ENCODE measurements at regions not wholly inside any gene's neighbourhood (a gene's known extent, or its start where the extent isn't known, plus 50 kb on each side); places are given as distances from the start of the nearest gene placed in this dataset.

- CTCF ChIA-PET = interaction anchor here (1.0 kb wide), 1 partner anchor 10 kb away, joined by 5 read pairs; no protein-coding TSS in a partner anchor
- intact Hi-C loops (cut with DNase I, micrococcal nuclease) = no loop called here
- Histone ChIP-seq H3K36me3 (ENCODE audit: insufficient read depth, low read length) (no peaks in the 10 kb centered on the region), H3K9me3 (ENCODE audit: control insufficient read depth in 1 of 2, insufficient read depth in 1 of 2, low read length in 2 of 2) (no peaks in the 10 kb centered on the region), H3K4me1 (ENCODE audit: insufficient read depth, low read length) (no peaks in the 10 kb centered on the region), H3K27ac (ENCODE audit: low read depth in 1 of 2, low read length in 2 of 2) (no peak overlapping the region), H3K27me3 (ENCODE audit: control insufficient read depth in 1 of 2, insufficient read depth in 2 of 2, low read length in 2 of 2) (no peaks in the 10 kb centered on the region), H3K4me3 (ENCODE audit: low read length) (no peak overlapping the region)
- no peak for TF ChIP-seq CTCF (IDR thresholded peaks at IDR 0.05)
- ATAC-seq (ENCODE audit: poor library complexity) (no peak), DNase-seq (no peak)
- Mint-ChIP-seq H3K9me3 (no peaks in the 10 kb centered on the region), H3K4me1 (ENCODE audit: low read depth) (no peaks in the 10 kb centered on the region), H3K27me3 (peaks cover 4% of the 10 kb centered on the region), H3K27ac (no peak overlapping the region), H3K4me3 (no peak overlapping the region), H3K36me3 (ENCODE audit: low read depth) (no peaks in the 10 kb centered on the region)
- POLR2A ChIA-PET = no interaction called here
Observed at GRCh38 chr20:56174416-56174815, 74.1 kb upstream of the MC3R start.

- ChIA-PET POLR2A (no interaction called here), CTCF (no interaction called here)
- Mint-ChIP-seq H3K36me3 (ENCODE audit: low read depth) (no peaks in the 10 kb centered on the region), H3K4me3 (no peak overlapping the region), H3K27me3 (peaks cover 7% of the 10 kb centered on the region), H3K9me3 (no peaks in the 10 kb centered on the region), H3K4me1 (ENCODE audit: low read depth) (no peaks in the 10 kb centered on the region), H3K27ac (no peak overlapping the region)
- DNase-seq (no peak), ATAC-seq (ENCODE audit: poor library complexity) (no peak)
- intact Hi-C loops (cut with DNase I, micrococcal nuclease) = no loop called here
- no peak for TF ChIP-seq CTCF (IDR thresholded peaks at IDR 0.05)
- H3K4me1 ChIP-seq (ENCODE audit: insufficient read depth, low read length) = no peaks in the 10 kb centered on the region
- H3K4me3 ChIP-seq (ENCODE audit: low read length) = no peak overlapping the region
- H3K27ac ChIP-seq (ENCODE audit: low read depth in 1 of 2, low read length in 2 of 2) = no peak overlapping the region
- H3K36me3 ChIP-seq (ENCODE audit: insufficient read depth, low read length) = no peaks in the 10 kb centered on the region
- no peaks in the 10 kb centered on the region for H3K9me3 ChIP-seq (ENCODE audit: control insufficient read depth in 1 of 2, insufficient read depth in 1 of 2, low read length in 2 of 2)
- no peaks in the 10 kb centered on the region for H3K27me3 ChIP-seq (ENCODE audit: control insufficient read depth in 1 of 2, insufficient read depth in 2 of 2, low read length in 2 of 2)
Observed at GRCh38 chr20:56175884-56176283, 72.6 kb upstream of the MC3R start.

- ChIA-PET POLR2A (no interaction called here), CTCF (no interaction called here)
- no peaks in the 10 kb centered on the region for H3K36me3 Mint-ChIP-seq (ENCODE audit: low read depth)
- no peaks in the 10 kb centered on the region for H3K4me1 Mint-ChIP-seq (ENCODE audit: low read depth)
- peaks cover 3% of the 10 kb centered on the region for H3K27me3 Mint-ChIP-seq
- Histone ChIP-seq H3K27ac (ENCODE audit: low read depth in 1 of 2, low read length in 2 of 2) (no peak overlapping the region), H3K4me3 (ENCODE audit: low read length) (no peak overlapping the region), H3K4me1 (ENCODE audit: insufficient read depth, low read length) (no peaks in the 10 kb centered on the region), H3K9me3 (ENCODE audit: control insufficient read depth in 1 of 2, insufficient read depth in 1 of 2, low read length in 2 of 2) (no peaks in the 10 kb centered on the region), H3K27me3 (ENCODE audit: control insufficient read depth in 1 of 2, insufficient read depth in 2 of 2, low read length in 2 of 2) (no peaks in the 10 kb centered on the region), H3K36me3 (ENCODE audit: insufficient read depth, low read length) (no peaks in the 10 kb centered on the region)
- DNase-seq (no peak), ATAC-seq (ENCODE audit: poor library complexity) (no peak)
- H3K9me3 Mint-ChIP-seq = no peaks in the 10 kb centered on the region
- intact Hi-C loops (cut with DNase I, micrococcal nuclease) = no loop called here
- no peak for TF ChIP-seq CTCF (IDR thresholded peaks at IDR 0.05)
- no peak overlapping the region for H3K4me3 Mint-ChIP-seq
- no peak overlapping the region for H3K27ac Mint-ChIP-seq
Observed at GRCh38 chr20:56178219-56178618, 70.3 kb upstream of the MC3R start.
